ENCODE measurements at regions not wholly inside any gene's neighbourhood (a gene's known extent, or its start where the extent isn't known, plus 50 kb on each side); places are given as distances from the start of the nearest gene placed in this dataset.
"Not testable (repeated sequence)": the region's sequence is repeated elsewhere in the genome, so short reads cannot be mapped to it uniquely, and the experiment has no call there.

DNA sequence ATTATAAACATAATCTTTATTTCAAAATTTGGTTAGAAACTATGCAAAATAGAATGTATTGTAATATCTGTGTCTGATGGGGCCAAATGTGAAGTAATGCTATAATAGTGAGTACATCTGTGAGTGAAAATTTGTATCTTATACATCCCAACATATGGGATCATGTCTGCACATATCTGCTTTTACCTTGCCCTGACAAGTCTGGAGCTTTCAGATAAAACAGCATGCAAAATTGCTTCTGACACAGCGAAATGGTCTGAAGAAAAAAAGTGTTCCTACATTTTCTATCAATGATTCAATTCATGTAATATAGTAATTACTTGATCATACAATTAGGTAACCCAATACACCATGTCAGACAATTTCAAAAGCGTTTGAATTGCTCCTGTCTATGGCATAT, 58.1 kb upstream of the P3H2 start:
- H3K27me3 Mint-ChIP-seq (ENCODE audit: low read depth) = peaks cover 24% of the 10 kb centered on the region
- peaks cover 10% of the 10 kb centered on the region for H3K4me1 Mint-ChIP-seq (ENCODE audit: low read depth)
- no peaks in the 10 kb centered on the region for H3K36me3 Mint-ChIP-seq (ENCODE audit: low read depth)
- no peaks in the 10 kb centered on the region for H3K9me3 Mint-ChIP-seq
- no peak overlapping the region for H3K4me3 Mint-ChIP-seq
- DNase-seq (ENCODE audit: low spot score) = no peak
- H3K27ac Mint-ChIP-seq = no peak overlapping the region

DNA sequence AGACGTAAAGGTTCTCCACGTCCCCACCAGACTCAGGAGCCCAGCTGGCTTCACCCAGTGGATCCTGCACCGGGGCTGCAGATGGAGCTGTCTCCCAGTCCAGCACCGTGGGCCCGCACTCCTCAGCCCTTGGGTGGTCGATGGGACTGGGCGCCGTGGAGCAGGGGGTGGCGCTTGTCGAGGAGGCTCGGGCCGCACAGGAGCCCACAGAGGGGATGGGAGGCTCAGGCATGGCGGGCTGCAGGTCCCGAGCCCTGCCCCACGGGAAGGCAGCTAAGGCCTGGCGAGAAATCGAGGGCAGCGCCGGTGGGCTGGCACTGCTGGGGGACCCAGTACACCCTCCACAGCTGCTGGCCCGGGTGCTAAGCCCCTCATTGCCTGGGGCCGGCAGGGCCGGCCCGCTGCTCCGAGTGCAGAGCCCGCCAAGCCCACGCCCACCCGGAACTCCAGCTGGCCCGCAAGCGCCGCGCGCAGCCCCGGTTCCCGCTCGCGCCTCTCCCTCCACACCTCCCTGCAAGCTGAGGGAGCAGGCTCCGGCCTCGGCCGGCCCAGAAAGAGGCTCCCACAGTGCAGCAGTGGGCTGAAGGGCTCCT, 56.3 kb upstream of the P3H2 start:
- DNase-seq (ENCODE audit: low spot score); H3K27ac Mint-ChIP-seq; H3K36me3 Mint-ChIP-seq (ENCODE audit: low read depth); H3K4me1 Mint-ChIP-seq (ENCODE audit: low read depth); H3K4me3 Mint-ChIP-seq; H3K9me3 Mint-ChIP-seq: not testable (repeated sequence)
- H3K27me3 Mint-ChIP-seq (ENCODE audit: low read depth) = peaks cover 27% of the 10 kb centered on the region

DNA sequence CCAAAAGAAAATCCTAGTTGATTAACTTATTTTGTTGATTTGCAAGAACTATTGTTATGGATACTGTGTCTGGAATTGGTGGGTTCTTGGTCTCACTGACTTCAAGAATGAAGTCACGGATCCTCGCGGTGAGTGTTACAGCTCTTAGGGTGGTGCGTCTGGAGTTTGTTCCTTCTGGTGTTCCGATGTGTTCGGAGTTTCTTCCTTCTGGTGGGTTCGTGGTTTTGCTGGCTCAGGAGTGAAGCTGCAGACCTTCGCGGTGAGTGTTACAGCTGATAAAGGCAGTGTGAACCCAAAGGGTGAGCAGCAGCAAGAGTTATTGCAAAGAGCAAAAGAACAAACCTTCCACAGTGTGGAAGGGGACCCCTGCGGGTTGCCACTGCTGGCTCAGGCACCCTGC, 55.4 kb upstream of the P3H2 start:
- Mint-ChIP-seq H3K4me3 (peak overlapping the region; percentile 15), H3K27me3 (ENCODE audit: low read depth) (peaks cover 33% of the 10 kb centered on the region)
- H3K9me3 Mint-ChIP-seq; H3K36me3 Mint-ChIP-seq (ENCODE audit: low read depth); H3K27ac Mint-ChIP-seq; DNase-seq (ENCODE audit: low spot score); H3K4me1 Mint-ChIP-seq (ENCODE audit: low read depth): not testable (repeated sequence)

DNA sequence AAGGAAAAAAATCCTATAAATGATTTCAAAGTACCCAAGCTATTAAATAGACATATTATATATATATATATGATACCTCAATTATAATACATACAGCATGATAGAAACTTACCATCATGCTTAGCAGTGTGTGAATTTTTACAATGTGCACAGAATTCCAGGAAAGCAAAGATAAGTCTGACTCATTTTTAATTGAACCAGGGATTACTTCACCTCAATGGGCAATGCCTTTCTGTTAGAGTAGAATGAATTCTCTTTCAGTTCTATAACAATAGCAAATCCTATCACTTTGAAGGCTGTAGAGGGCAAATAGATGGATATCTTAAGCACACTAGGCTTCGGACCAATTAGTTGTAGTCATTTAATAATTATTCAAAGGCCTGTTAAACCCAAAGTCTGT, 54.8 kb upstream of the P3H2 start:
- Mint-ChIP-seq H3K9me3 (no peaks in the 10 kb centered on the region), H3K4me1 (ENCODE audit: low read depth) (peaks cover 10% of the 10 kb centered on the region), H3K27me3 (ENCODE audit: low read depth) (peaks cover 33% of the 10 kb centered on the region), H3K36me3 (ENCODE audit: low read depth) (no peaks in the 10 kb centered on the region), H3K4me3 (no peak overlapping the region), H3K27ac (no peak overlapping the region)
- no peak for DNase-seq (ENCODE audit: low spot score)

DNA sequence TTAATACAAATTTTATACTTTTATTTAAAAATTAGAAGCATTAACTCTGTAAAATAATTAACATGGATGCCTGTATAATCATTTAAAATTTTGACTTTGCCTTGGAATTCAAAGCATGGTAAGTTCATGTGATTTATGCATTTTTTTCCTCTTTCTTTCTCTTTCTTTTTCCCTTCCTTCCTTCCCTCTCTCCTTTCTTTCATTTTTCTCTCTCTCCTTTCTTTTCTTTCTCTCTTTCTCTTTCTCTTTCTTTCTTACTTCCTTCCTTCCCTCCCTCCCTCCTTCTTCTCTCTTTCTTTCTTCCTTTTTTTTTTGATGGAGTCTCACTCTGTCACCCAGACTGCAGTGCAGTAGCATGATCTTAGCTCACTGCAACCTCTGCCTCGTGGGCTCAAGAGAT, 53.8 kb upstream of the P3H2 start:
- Mint-ChIP-seq H3K4me1 (ENCODE audit: low read depth) (peaks cover 16% of the 10 kb centered on the region), H3K4me3 (no peak overlapping the region), H3K9me3 (no peaks in the 10 kb centered on the region), H3K27me3 (ENCODE audit: low read depth) (peaks cover 33% of the 10 kb centered on the region), H3K27ac (no peak overlapping the region), H3K36me3 (ENCODE audit: low read depth) (no peaks in the 10 kb centered on the region)
- DNase-seq (ENCODE audit: low spot score) = no peak

DNA sequence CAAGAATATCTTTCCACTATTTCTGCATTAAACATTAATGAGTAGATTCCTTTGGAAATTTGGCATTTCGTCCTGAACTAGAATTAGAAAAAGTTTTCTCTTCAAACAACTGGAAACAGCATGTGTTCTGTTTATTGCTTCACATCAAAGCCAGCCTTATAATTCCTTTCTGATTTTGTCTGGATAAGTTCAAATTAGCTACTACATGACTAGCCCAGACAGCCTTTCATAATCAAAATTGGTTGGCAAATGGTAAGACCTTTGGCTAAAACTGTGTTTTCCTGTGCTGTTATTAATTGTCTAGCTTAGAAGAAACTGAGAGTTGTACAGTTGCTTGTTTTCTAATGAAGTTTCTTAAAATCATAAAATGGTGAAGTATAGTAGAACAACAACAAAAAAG, 52.7 kb upstream of the P3H2 start:
- Mint-ChIP-seq H3K27ac (no peak overlapping the region), H3K4me3 (no peak overlapping the region), H3K27me3 (ENCODE audit: low read depth) (peaks cover 30% of the 10 kb centered on the region), H3K9me3 (no peaks in the 10 kb centered on the region), H3K36me3 (ENCODE audit: low read depth) (no peaks in the 10 kb centered on the region), H3K4me1 (ENCODE audit: low read depth) (peaks cover 20% of the 10 kb centered on the region)
- DNase-seq (ENCODE audit: low spot score) = no peak

DNA sequence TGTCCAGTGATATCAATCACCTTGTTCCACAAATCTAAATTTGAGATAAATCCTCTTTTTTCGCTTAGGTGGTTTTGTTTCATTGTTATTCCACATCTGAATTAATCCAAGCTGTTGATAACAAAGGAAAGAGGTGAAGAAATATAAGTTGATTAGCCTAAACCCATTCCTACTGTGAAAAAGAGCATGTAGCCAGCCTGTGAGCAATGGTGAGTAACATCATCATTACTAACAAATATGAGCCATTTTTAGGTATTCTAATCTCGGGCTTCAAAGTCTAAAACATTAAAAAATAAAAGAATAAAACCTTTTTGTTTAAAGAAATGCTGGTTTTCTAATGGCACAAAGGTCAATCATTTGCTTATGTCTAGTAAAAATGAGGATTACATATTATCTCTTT, 52.1 kb upstream of the P3H2 start:
- H3K4me1 Mint-ChIP-seq (ENCODE audit: low read depth) = peaks cover 24% of the 10 kb centered on the region
- H3K4me3 Mint-ChIP-seq = no peak overlapping the region
- no peak overlapping the region for H3K27ac Mint-ChIP-seq
- peaks cover 29% of the 10 kb centered on the region for H3K27me3 Mint-ChIP-seq (ENCODE audit: low read depth)
- DNase-seq (ENCODE audit: low spot score) = no peak
- no peaks in the 10 kb centered on the region for H3K9me3 Mint-ChIP-seq
- H3K36me3 Mint-ChIP-seq (ENCODE audit: low read depth) = no peaks in the 10 kb centered on the region
